Endothelial cell of umbilical vein (primary cell): ENCODE measurements at regions not wholly inside any gene's neighbourhood (a gene's known extent, or its start where the extent isn't known, plus 50 kb on each side); places are given as distances from the start of the nearest gene placed in this dataset.

Experiments used
- BruUV-seq: library from RNA; stranded (reverse); fragments of 400-500 nt; replicated peaks from 2 replicates; lab custom pipeline; 2021; lab: Mats Ljungman, UMichigan
- CTCF ChIA-PET: fragments of 300-600, 350-600 bp; sonication (Branson Sonifier 250); formaldehyde crosslinking; loops from one replicate; lab custom pipeline; 2021; ENCODE audit warnings: antibody characterized with exemption, inconsistent platforms; lab: Charles Lee
- POLR2A ChIA-PET: fragments of 300-600, 350-600 bp; sonication (Branson Sonifier 250); formaldehyde crosslinking; loops from one replicate; lab custom pipeline; 2021; ENCODE audit warnings: antibody characterized with exemption, inconsistent platforms; lab: Charles Lee
- DNase-seq: peaks from one replicate; pipeline ENCODE4 v3.0.0-alpha.2; 2011; ENCODE audit warnings: low read depth, low spot score
- FAIRE-seq: peaks from 2 replicates; lab custom pipeline; 2011; peaks lifted over from hg19 to GRCh38; lab: Jason Lieb, UNC
- H2AFZ ChIP-seq: 2 replicates; pipeline ENCODE4 v1.6.0; 2012; ENCODE audit warnings: low read depth, low read length, control low read depth, inconsistent platforms
- H3K27ac ChIP-seq: 2 replicates; pipeline ENCODE4 v1.5.1; 2011; ENCODE audit warnings: low read depth, mild to moderate bottlenecking, control low read depth, low read length, moderate library complexity; ENCODE audit not compliant: insufficient read depth
- H3K27me3 ChIP-seq, 2 experiments: 2 replicates each; pipeline versions ENCODE4 v1.6.0 to v1.6.1; 2011; ENCODE audit warnings: low read length in 2 of 2, mixed read lengths in 1 of 2; ENCODE audit not compliant: control insufficient read depth in 2 of 2, insufficient read depth in 2 of 2
- H3K36me3 ChIP-seq, 2 experiments: 2 replicates in 1 of 2; 3 replicates in 1 of 2; pipeline ENCODE4 v1.5.1; 2011; ENCODE audit warnings: low read length in 2 of 2, mild to moderate bottlenecking in 1 of 2, moderate library complexity in 1 of 2; ENCODE audit not compliant: control insufficient read depth in 2 of 2, insufficient read depth in 2 of 2; ENCODE audit errors: extremely low read depth in 1 of 2
- H3K4me1 ChIP-seq: 3 replicates; pipeline ENCODE4 v1.5.1; 2011; ENCODE audit warnings: mild to moderate bottlenecking, low read length; ENCODE audit not compliant: control insufficient read depth, insufficient read depth; ENCODE audit errors: extremely low read depth
- H3K4me2 ChIP-seq: 2 replicates; pipeline ENCODE4 v1.6.1; 2011; ENCODE audit warnings: low read length, control low read depth, mixed read lengths; ENCODE audit not compliant: insufficient read depth
- H3K4me3 ChIP-seq, 3 experiments: fragments of 200-600 bp in 1 of 3; sonication (generic), shearing (Covaris generic) in 1 of 3; replicated peaks in 1 of 3; 2 replicates each; pipeline ENCODE4 v1.5.1; 2011 to 2016; ENCODE audit warnings: control low read depth in 3 of 3, low read length in 3 of 3, mild to moderate bottlenecking in 2 of 3, inconsistent platforms in 1 of 3, low read depth in 1 of 3, moderate library complexity in 1 of 3; ENCODE audit not compliant: insufficient read depth in 1 of 3
- H3K79me2 ChIP-seq: 2 replicates; pipeline ENCODE4 v1.6.0; 2012; ENCODE audit warnings: low read length, inconsistent platforms; ENCODE audit not compliant: control insufficient read depth, insufficient read depth
- H3K9ac ChIP-seq: replicated peaks from 2 replicates; pipeline ENCODE3; 2011; ENCODE audit warnings: low read length, control low read depth; ENCODE audit not compliant: insufficient read depth; ENCODE audit errors: extremely low read depth
- H3K9me1 ChIP-seq: replicated peaks from 3 replicates; pipeline ENCODE4 v1.6.0; 2011; ENCODE audit warnings: mild to moderate bottlenecking, low read length; ENCODE audit not compliant: control insufficient read depth, insufficient read depth; ENCODE audit errors: extremely low read depth
- H3K9me3 ChIP-seq: replicated peaks from 2 replicates; pipeline ENCODE4 v1.5.1; 2012; ENCODE audit warnings: low read length, inconsistent platforms; ENCODE audit not compliant: control insufficient read depth, insufficient read depth
- H4K20me1 ChIP-seq: replicated peaks from 2 replicates; pipeline ENCODE3; 2011; ENCODE audit warnings: mild to moderate bottlenecking, low read length; ENCODE audit not compliant: control insufficient read depth, insufficient read depth; ENCODE audit errors: extremely low read depth
- CTCF ChIP-seq, 2 donors: IDR thresholded peaks; 1 replicate in 1 of 2; 2 replicates in 1 of 2; pipeline ENCODE4 v1.5.1; 2011; ENCODE audit warnings: low read length in 2 of 2, mild to moderate bottlenecking in 2 of 2, moderate library complexity in 2 of 2, control low read depth in 1 of 2, inconsistent platforms in 1 of 2, low read depth in 1 of 2; ENCODE audit not compliant: insufficient read depth in 1 of 2; ENCODE audit errors: extremely low read depth in 1 of 2
- EZH2 ChIP-seq: IDR thresholded peaks from 2 replicates; pipeline ENCODE4 v1.6.1; 2012; ENCODE audit warnings: borderline replicate concordance, low read depth, mild to moderate bottlenecking, moderate library complexity, low read length, inconsistent platforms; ENCODE audit not compliant: severe bottlenecking
- FOS ChIP-seq: IDR thresholded peaks from 2 replicates; pipeline ENCODE4 v1.6.1; 2011; ENCODE audit warnings: mild to moderate bottlenecking, low read length, moderate library complexity, borderline replicate concordance; ENCODE audit not compliant: insufficient read depth
- GATA2 ChIP-seq: IDR thresholded peaks from 2 replicates; pipeline ENCODE4 v1.7.0; 2011; ENCODE audit warnings: low read depth, mild to moderate bottlenecking, moderate library complexity, mixed read lengths, low read length; ENCODE audit not compliant: insufficient read length, insufficient read depth
- JUN ChIP-seq: IDR thresholded peaks from 2 replicates; pipeline ENCODE4 v1.6.1; 2011; ENCODE audit warnings: borderline replicate concordance, low read depth; ENCODE audit not compliant: insufficient read length, insufficient read depth
- MYC ChIP-seq: IDR thresholded peaks from one replicate; pipeline ENCODE4 v1.6.1; 2011; ENCODE audit warnings: mild to moderate bottlenecking, low read depth, low read length
- POLR2A ChIP-seq: IDR thresholded peaks from 2 replicates; pipeline ENCODE4 v1.6.1; 2012; ENCODE audit warnings: low read depth, mild to moderate bottlenecking, control low read depth, low read length
- POLR2AphosphoS5 ChIP-seq: IDR thresholded peaks from 2 replicates; pipeline ENCODE4 v1.6.1; 2012; ENCODE audit warnings: low read depth, mild to moderate bottlenecking, control low read depth, low read length, moderate library complexity; ENCODE audit not compliant: insufficient read depth
- dilution Hi-C: fragments of 300-500 bp; cut with MboI; formaldehyde crosslinking; loops from one replicate; pipeline ENCODE4 v1.15.0; 2019; ENCODE audit warnings: low sequenced_read_pairs; ENCODE audit not compliant: extremely low pct_ligation_motif_present
- intact Hi-C: fragments of 100-400 bp; cut with micrococcal nuclease; formaldehyde crosslinking; loops from one replicate; pipeline ENCODE4 v1.10.0; 2022
- TF ChIP-seq, protein P1 (sequence below): IDR thresholded peaks from 2 replicates; pipeline ENCODE4 v1.6.1; 2011; ENCODE audit not compliant: insufficient read depth, insufficient read length

GRCh38 chr7:159246702-159247480 is 102.2 kb upstream of the VIPR2 start:
- H3K27me3 ChIP-seq, result no peaks in the 10 kb centered on the region
- no peak for TF ChIP-seq MYC
- no peak for TF ChIP-seq CTCF (IDR thresholded peaks at IDR 0.05; ENCODE audit: extremely low read depth in 1 of 2, insufficient read depth in 1 of 2, low read depth in 1 of 2, low read length in 2 of 2)
- TF ChIP-seq POLR2A, result no peak
- TF ChIP-seq FOS, result no peak
- TF ChIP-seq POLR2AphosphoS5, result no peak
- no peak for TF ChIP-seq GATA2
- TF ChIP-seq, protein P1, sequence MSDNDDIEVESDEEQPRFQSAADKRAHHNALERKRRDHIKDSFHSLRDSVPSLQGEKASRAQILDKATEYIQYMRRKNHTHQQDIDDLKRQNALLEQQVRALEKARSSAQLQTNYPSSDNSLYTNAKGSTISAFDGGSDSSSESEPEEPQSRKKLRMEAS, result no peak
- no peak for TF ChIP-seq JUN
- TF ChIP-seq EZH2, result no peak
- no peaks in the 10 kb centered on the region for H4K20me1 ChIP-seq
- intact Hi-C loops (no loop called here), dilution Hi-C loops (no loop called here)
- no peaks in the 10 kb centered on the region for H3K9me3 ChIP-seq
- no peak overlapping the region for H3K4me2 ChIP-seq
- H3K9me1 ChIP-seq, result no peaks in the 10 kb centered on the region
- CTCF ChIA-PET, result interaction anchor here (1.1 kb wide), 1 partner anchor 26 kb away, joined by 3 read pairs; no protein-coding TSS in a partner anchor
- H3K36me3 ChIP-seq, result no peaks in the 10 kb centered on the region
- no peak overlapping the region for H3K27ac ChIP-seq
- BruUV-seq, result no TSS peak
- no peak overlapping the region for H3K4me3 ChIP-seq
- H3K9ac ChIP-seq, result no peak overlapping the region
- no peak for DNase-seq
- H3K79me2 ChIP-seq, result no peaks in the 10 kb centered on the region
- FAIRE-seq, result no peak
- no peaks in the 10 kb centered on the region for H3K4me1 ChIP-seq
- POLR2A ChIA-PET, result no interaction called here
- H2AFZ ChIP-seq, result no peak overlapping the region
